SK-N-MC (cell line): ENCODE measurements at regions not wholly inside any gene's neighbourhood (a gene's known extent, or its start where the extent isn't known, plus 50 kb on each side); places are given as distances from the start of the nearest gene placed in this dataset.

Experiments
- EZH2 ChIP-seq: fragments of 200-600 bp; sonication (generic); IDR thresholded peaks from one replicate; pipeline ENCODE4 v1.6.1; 2017; ENCODE audit warnings: antibody characterized with exemption
- POLR2AphosphoS5 ChIP-seq: IDR thresholded peaks from 2 replicates; pipeline ENCODE4 v1.6.1; 2012; ENCODE audit warnings: mild to moderate bottlenecking, low read depth, low read length, borderline replicate concordance

DNA sequence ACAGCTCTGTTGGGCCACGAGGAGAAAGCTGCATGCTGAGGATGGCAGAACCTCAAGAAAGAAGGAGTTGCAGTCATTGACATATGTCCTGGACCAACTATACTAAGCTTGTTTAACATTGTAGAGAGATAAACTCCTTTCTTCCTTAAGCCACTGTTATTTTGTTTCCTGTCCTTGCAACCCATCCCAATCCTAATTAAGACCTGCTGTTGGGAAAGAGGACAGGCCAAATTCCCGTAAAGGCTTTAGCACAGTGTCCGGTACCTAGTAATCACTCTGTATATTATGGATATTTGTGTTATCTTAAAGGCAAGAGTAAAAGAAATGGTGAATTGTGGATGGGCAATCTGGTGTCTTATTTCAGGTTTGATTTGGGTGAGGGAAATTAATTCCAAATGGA is 53.5 kb upstream of the WSCD2 start:
- TF ChIP-seq POLR2AphosphoS5 = no peak
- TF ChIP-seq EZH2 = no peak
